ENCODE measurements at regions not wholly inside any gene's neighbourhood (a gene's known extent, or its start where the extent isn't known, plus 50 kb on each side); places are given as distances from the start of the nearest gene placed in this dataset.

GRCh38 chr13:34655554-34655953 is 286.5 kb upstream of the NBEA start:
- DNase-seq = no peak

GRCh38 chr13:34657716-34658115 is 284.4 kb upstream of the NBEA start:
- no peak for DNase-seq

DNA sequence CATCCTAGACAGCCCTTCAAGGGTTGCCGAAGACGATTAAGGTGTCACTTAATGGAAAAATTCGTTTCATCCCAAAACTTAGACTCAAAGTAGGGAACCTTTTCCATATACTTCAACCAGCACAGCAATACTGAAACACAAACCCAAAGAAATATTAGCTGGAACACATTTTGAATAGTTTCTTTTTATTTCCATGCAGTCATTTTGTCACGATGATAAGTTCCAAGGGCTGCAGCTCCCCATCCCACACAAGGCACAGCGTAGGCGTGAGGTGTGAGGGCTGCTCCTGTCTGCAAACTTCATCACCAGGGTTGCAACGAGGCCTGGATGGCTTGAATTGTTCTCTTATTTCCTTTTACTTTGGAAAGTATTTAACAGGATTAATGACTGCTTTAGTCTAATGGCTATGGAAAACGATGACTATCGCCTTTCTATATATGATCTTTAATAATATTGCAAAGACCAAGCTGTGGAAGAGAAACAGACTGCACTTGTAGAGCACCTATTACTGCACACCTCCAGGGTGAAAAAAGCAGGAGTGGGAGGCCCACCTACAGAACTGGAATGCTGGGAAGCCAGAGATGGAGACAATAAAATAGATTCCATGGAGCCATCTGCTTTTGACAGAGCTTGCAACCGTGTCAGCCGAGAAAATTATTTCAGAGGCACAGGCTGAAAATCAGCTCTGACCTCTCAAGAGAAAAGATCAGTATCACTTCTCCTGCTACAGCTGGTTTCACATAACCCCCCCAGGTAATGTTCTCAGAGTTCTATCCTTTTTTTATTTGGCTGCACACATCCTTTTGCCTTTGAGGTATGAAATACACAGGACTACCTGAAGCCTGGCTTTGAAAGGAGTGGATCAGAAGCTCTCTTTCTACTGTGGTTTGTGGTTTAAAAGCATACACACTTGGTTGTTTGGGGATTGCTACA is 274.5 kb upstream of the NBEA start:
- no peak for DNase-seq

DNA sequence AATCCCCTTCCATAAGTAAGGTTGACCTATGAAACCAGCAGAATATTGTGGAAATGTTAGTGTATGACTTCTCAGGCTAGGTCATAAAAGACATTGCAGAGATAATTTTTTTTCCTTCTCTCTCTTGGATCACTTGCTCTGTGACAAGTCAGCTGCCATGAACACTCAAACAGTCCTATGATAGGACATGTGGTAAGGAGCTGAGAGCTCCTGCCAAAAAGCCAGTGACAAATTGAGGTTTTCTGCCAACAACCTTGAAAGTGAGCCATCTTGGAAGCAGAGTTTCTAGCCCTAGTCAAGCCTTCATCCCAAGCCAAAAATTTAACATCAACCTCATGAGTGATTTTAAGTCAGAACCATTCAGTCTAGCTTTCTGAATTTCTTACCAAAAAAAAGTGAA is 270.9 kb upstream of the NBEA start:
- no peak for DNase-seq

DNA sequence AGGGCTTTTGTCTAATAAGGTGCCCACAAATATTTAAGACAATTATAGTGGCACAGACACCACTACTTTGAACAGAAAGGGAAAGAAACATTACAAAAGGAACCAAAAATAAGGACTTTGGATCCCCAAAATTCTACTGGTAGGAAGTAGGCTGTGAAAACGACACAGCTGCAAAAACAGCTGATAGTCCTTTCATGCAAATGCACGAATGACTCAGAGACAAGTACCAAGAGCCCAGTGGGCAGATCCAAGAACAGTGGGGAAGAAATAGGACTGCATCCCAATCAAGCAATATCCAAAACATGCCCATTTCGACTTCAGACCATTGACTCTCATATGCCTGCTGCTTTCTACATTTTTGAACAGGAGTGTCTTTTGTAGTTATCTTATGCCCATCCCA is 269.4 kb upstream of the NBEA start:
- DNase-seq = no peak

- DNase-seq = no peak
These were observed 266.4 kb upstream of the NBEA start for GRCh38 chr13:34675626-34676025.

- DNase-seq = no peak
These were observed 263.9 kb upstream of the NBEA start for GRCh38 chr13:34678154-34678553.

DNA sequence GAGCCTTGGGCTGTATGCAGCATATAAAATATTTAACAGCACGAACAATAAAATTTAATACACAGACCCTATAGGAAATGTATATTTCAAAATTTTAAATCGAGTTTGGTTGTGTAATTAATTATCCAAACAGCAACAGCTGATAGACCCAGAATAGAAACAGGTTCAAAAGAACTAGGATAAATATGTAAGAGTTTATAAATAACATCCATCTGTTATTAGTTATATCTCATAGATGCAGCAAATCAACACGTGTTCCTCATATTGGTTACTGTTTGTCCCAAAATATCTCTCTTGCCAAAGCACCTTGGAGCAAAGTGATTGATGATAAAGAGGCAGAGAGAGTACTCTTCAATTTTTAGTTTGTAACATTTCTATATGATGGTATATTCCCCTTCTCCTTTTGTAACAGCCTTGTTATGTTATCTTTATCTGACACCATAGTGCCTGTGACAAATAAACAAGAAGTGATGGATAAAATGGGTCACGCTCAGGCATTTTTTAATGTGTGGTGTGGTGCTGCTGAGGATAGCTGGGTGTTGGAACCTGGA is 260.6 kb upstream of the NBEA start:
- DNase-seq = no peak

DNA sequence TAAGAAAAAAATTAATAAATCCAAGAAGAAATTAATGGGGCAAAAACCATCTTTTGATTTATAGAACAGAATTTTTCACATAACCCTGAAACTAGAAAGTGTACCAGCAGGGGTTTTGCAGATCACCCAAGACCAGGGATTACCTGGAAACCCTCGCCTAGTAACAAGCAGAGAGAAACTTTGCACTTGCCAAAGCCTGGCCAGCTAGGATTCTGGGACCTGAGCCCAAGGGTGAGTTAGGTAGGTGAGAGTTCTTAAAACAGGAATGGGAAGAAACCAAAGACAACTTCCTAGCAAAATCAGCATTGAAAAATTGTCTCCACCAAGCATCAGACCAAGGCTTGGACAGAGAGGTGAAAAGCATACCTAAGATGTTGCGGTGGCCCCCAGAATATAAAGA is 247.0 kb upstream of the NBEA start:
- no peak for DNase-seq

- no peak for DNase-seq
These were observed 245.8 kb upstream of the NBEA start for GRCh38 chr13:34696296-34696695.

- DNase-seq = no peak
These were observed 245.3 kb upstream of the NBEA start for GRCh38 chr13:34696741-34697140.

GRCh38 chr13:34698945-34699344 is 243.1 kb upstream of the NBEA start:
- DNase-seq = no peak

DNA sequence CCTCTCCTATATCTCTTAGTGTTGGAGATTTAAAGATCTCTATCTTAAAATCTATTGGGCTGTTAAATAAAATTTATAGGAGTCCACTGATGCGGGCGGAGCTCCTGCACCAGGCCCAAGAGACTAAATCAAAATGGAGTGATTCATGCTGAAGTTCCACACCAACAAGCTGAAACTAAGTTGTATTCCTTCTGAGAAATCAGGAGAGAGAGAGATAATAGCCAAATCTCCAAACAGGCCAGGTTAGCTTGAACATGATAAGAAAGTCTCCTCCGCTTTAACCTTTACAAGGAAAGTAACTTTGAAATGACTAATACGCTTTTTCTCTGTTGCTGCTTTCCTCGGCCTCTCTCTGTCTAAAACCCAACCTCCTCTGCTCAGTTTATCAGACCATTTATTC is 241.9 kb upstream of the NBEA start:
- DNase-seq = no peak

- DNase-seq = no peak
These were observed 240.2 kb upstream of the NBEA start for GRCh38 chr13:34701919-34702318.

GRCh38 chr13:34708566-34709313 is 233.3 kb upstream of the NBEA start:
- DNase-seq = no peak

- DNase-seq = no peak
These were observed 222.8 kb upstream of the NBEA start for GRCh38 chr13:34719060-34719875.

GRCh38 chr13:34720618-34721017 is 221.5 kb upstream of the NBEA start:
- DNase-seq = no peak

DNA sequence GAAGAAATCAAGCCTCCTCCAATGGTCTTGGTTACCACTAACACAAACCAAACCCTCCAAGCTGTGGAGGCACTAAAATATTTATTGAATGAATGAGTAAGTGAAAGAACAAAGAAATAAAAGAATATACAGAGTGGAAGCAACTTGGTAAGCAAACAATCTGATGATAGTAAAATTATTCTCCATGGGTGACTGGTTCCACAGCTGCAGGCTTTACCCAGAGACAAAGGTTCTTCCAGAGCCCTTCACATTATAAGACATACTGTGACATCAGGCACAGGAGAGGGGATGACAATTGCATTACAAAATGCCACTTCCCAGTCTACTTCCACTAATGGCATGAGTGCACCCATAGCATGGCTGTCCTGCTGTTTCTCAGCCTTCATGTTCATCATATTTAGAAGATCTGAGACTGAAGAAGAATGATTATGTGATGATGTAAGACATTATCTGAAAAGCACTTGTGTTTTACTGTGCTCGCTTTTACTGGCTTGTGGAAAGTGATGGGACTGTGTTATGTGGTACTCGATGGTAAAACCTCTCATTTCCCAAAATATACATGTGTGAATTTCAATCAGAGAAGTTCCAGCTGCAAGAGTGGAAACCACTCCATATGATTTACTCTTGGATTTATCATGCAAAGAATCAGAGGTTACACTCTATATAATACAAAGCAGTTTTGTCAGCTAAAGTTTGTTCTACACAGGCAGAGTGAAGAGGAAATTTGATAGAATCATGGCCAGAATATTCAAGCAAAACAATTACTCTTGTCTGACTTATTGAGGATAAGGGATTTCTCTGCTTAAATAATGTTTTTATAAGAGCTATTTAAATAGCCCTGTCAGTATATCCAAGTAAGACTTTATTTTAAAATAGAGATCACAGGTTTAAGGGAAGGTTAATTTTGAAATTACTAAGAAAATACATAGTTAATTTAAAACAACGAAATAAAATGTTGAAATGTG is 220.2 kb upstream of the NBEA start:
- DNase-seq = no peak

GRCh38 chr13:34722922-34723321 is 219.1 kb upstream of the NBEA start:
- DNase-seq = no peak

DNA sequence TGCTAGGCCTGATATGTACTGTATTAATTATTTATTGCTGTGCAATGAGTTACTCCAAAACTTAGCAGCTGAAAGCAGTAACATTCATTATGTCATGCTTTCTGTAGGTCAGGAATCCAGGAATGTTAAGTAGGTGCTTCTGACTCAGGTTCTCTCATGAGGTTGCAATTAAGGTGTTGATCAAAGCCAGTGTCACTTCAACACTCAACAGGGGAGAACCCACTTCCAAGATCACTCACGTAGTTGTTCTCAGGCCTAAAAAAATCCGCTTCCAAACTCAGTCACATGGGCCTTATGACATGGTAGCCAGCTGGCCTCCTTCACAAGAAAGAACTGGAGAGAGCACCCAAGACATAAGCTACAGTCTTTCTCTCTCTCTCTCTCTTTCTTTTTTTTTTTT is 211.1 kb upstream of the NBEA start:
- DNase-seq = no peak

DNA sequence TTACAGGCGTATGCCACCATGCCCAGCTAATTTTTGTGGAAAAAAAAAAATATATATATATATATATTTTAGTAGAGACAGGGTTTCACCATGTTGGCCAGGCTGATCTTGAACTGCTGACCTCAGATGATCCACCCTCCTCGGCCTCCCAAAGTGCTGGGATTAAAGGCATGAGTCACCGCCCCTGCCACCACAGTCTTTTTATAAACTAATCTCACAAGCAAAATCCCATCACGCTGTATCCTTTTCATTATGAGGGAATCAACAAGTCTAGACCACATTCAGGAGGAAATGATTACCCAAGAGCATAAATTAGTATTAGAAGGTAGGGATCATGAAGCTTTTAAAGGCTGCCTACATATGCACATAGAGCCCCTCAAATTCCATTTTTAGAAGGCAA is 210.6 kb upstream of the NBEA start:
- no peak for DNase-seq

DNA sequence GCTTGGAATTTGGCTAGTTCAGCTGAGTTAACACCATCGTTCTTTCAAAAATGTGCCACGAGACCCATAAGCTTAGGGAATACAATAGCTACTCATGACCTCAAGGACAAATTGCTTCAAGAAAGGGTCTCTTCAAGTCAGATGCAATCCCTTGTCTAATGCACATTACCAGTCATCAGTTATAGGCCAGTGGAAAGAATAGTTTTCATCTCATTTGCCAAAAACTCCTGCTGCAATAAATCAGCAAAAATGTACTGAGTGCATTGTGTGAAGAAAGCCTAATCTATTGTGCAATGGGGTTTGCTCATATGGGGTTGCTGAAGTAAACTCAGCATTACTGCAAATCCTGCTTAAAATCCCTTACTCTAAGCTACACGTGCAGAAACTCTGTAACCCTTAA is 208.3 kb upstream of the NBEA start:
- DNase-seq = no peak

All from NCI-H1092 treated with DMSO at 0.1 percent for 48 hours (cell line).